HG03520 (cell line): ENCODE measurements at regions not wholly inside any gene's neighbourhood (a gene's known extent, or its start where the extent isn't known, plus 50 kb on each side); places are given as distances from the start of the nearest gene placed in this dataset.
"Not testable (repeated sequence)": the region's sequence is repeated elsewhere in the genome, so short reads cannot be mapped to it uniquely, and the experiment has no call there.

Source experiments
- ATAC-seq: cut with Tn5 transposase; IDR thresholded peaks from one replicate; pipeline ENCODE4 v1.9.1; 2021; ENCODE audit warnings: mild to moderate bottlenecking, moderate library complexity; ENCODE audit not compliant: unreplicated experiment

DNA sequence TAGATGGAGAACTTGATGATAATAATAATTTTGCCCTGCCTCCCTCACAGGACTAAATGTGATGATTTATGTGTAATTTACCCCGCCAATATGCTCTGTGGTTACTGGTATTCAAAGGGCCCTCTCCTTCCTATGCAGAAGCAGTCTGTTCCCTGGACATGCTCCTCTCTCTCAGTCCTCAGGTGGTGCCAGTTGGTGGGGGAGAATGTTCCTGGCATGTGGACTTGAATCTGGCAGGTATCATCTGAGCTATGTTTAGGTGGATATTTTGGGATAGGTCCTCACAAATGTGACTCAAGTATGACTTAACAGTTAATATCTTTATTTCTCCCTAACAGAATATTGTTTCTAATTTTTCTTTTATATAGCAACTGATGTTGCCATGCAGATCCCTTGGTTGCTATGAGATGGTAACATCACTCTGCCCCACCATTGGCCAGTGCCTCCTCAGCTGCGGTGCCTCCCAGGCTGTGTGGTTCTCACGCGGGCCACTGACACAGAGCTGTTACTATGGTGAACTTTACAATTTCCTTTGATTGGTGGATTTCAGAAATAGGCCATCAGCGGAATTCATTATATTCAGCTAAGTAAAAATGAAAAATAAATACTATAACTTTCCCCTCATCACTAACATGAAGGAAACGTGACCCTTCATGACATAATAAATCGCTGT lies 106.7 kb upstream of the PELI1 start:
- no peak for ATAC-seq

DNA sequence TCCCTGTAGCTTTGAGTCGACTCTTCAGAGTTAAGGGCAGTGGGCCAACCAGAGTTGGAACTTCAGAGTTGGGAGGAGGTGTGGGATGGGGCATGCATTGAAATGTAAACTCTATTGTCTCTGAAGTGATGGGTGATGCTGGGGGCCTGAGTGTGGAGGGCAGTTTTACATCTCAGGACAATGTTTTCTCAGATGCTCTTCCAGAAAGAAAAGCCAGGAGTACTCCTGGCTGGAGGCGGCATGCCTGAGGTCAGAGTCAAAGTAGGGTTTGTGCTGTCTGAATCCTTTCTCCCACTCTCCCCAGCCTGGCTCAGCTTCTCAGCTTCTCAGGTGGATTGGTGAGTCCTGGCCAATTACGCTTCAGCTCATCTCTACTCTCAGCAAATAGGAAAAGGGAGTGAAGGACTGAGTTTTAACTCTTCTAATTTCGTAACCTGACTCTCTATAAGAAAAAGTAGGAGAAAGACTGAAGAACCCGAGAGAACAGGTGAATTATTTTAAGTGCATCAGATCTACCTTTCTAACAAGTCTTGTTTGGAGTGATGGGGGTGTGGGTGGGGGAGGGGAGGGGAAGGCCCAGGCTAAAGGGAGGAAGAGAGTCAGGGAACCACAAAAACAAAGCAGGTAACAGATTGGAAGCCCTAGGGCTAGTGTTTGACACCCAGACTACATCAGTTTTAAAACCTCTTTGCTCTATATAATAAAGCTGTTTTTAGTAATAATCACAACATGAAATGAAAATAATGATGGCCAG lies 107.5 kb upstream of the PELI1 start:
- ATAC-seq, result no peak

DNA sequence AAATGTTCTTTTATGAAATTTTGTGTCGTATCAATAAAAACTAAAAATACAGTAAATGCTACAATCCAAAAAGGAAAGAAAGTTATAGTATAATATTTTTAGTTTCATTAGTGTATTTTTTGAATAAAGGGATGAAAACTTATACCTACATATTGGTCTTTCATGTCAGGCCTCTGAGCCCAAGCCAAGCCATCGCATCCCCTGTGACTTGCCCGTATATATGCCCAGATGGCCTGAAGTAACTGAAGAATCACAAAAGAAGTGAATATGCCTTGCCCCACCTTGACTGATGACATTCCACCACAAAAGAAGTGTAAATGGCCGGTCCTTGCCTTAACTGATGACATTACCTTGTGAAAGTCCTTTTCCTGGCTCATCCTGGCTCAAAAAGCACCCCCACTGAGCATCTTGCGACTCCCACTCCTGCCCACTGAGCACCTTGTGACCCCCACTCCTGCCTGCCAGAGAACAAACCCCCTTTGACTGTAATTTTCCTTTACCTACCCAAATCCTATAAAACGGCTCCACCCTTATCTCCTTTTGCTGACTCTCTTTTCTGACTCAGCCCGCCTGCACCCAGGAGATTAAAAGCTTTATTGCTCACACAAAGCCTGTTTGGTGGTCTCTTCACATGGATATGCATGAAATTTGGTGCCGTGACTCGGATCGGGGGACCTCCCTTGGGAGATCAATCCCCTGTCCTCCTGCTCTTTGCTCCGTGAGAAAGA lies 108.2 kb upstream of the PELI1 start:
- not testable (repeated sequence) for ATAC-seq

DNA sequence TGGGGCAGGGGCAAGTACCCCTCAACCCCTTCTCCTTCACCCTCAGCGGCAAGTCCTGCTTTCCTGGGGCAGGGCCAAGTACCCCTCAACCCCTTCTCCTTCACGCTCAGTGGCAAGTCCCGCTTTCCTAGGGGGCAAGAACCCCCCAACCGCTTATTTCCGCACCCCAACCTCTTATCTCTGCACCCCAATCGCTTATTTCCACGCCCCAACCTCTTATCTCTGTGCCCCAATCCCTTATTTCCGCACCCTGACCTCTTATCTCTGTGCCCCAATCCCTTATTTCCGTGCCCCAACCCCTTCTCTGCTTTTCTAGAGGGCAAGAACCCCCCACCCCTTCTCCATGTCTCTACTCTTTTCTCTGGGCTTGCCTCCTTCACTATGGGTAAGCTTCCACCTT lies 109.2 kb upstream of the PELI1 start:
- not testable (repeated sequence) for ATAC-seq

DNA sequence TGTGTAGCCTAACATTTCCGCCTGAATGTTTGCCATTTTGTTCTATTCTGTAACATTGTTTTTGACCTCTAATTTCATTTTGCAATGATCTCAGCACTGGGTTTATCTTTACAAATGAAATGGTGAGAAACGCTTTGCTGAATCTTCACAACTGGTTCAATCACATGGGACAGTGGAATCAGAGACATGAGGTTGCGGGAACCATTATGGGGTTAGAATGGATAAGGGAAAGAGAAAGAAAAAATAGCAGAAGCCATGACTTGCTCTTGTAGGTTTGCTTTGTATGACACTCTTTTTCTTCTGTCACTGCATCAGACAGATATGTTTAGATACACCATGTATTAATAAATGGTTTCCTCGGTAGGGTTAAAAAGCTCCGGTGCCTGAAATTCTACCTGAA lies 114.3 kb upstream of the PELI1 start:
- ATAC-seq, result no peak

DNA sequence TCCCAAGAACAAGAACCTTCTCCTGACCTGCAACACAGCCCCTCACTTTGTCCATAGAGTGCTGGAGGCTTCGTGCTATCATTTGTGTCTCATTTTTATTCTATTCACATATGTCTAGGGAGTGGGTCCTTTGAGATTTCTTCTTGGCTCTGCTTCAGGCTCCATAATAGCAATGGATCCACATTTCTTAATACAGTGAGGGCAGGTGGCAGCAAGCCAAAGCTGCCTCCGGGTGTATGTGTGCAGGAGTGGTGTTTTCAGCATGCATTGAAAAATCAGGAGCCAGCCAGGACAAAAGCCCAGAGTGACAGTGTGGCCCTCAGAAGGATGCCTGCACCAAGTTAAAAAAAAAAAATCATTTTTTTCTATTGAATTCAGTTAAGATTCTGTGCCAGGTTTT lies 115.1 kb upstream of the PELI1 start:
- ATAC-seq, result no peak

GRCh38 chr2:64260093-64260803 lies 116.0 kb upstream of the PELI1 start:
- no peak for ATAC-seq

- ATAC-seq, result peak; percentile 80
These were observed 116.6 kb upstream of the PELI1 start for GRCh38 chr2:64260817-64261216.

DNA sequence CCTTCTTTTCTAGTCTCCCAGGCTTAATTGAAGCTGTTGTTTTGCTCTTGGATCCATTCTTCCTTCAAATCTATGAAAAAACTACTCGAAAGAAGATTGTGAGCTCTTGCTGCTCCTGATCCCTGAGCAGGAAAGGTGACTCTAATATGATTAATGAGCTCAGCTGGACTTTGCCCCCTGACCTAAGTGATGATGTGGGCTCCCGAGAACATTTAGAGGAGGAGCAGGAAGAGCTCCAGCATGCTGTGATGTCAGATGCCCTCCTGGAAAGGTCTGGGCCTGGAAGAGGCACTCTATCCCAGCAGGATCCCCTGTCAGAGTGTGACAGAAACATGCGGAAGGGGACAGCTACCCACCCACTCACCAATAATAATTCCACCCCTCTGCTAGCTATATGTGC lies 117.9 kb upstream of the PELI1 start:
- ATAC-seq, result no peak

GRCh38 chr2:64262816-64263215 lies 118.6 kb upstream of the PELI1 start:
- ATAC-seq, result no peak

- no peak for ATAC-seq
These were observed 119.1 kb upstream of the PELI1 start for GRCh38 chr2:64263315-64263714.

DNA sequence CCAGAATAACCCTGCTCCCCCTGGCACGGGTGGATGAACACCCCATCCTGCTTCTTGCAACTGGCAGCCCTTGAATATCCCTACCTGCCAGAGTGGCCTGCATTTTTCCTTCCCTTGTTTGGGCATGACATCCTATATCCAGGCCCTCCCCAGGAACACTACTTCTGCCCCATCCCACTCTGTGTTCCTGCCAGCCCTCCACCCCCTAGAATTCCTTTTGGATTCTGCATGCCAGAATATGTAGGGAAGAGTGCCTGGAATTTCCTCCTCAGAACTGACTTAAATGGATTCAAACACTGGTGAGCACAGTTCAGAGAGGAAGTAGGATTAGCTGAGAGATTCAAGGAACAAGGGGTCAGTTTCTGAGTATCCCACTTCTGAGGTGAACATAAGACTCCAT lies 123.5 kb upstream of the PELI1 start:
- ATAC-seq, result no peak

GRCh38 chr2:64268330-64269048 lies 124.3 kb upstream of the PELI1 start:
- no peak for ATAC-seq

- no peak for ATAC-seq
These were observed 129.5 kb upstream of the PELI1 start for GRCh38 chr2:64273524-64274398.

- no peak for ATAC-seq
These were observed 130.4 kb upstream of the PELI1 start for GRCh38 chr2:64274399-64275173.

DNA sequence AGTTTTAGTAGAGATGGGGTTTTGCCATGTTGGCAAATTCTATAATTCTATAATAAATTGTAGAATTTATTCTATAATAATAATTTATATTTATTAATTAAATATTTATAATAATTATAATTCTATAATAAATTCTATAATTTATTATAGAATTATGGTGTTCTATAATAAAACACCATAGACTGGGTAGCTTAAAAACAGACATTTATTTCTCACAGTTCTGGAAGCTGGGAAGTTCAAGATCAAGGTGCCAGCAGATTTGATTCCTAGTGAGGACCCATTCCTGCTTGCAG lies 130.9 kb upstream of the PELI1 start:
- no peak for ATAC-seq

- no peak for ATAC-seq
These were observed 132.3 kb upstream of the PELI1 start for GRCh38 chr2:64276417-64277095.

DNA sequence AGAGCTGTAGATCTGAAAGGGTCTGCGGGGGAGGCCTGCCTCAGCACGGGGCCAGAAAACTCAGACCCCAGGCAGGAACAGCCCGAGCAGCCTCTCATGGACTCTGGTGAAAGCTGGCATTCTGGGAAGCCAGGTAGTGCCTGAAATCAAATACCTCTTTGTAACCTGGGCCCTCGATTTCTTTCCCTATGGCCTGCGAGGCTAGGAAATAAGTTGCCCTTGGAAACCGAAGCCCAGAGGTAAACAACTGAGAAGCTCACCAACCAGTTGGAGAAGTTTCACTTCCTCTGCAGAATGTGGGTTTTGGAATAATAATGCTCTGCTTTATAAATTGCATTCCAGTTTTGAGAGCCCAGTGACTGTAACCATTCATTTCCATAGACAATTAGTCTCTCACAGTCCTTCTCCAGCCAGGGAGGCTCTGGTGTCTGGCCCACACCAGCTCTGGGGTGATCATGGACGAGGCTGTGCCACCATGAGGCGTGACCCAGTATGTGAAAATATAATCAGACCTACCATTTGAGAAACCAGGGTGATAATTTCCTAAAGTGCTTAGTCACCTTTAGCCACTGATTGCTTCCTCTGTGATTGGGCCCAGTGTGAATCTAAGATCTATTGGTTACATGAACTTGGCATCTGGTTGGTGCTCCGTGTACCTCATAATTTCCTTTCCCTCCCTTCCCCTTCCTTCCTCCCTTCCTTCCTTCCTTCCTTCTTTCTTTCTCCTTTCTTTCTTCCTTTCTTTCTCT lies 133.1 kb upstream of the PELI1 start:
- ATAC-seq, result no peak
